A549 (cell line): ENCODE measurements at regions not wholly inside any gene's neighbourhood (a gene's known extent, or its start where the extent isn't known, plus 50 kb on each side); places are given as distances from the start of the nearest gene placed in this dataset.

Experiments used
- CTCF ChIP-seq: fragments of >200 bp; sonication (Bioruptor Twin); formaldehyde crosslinking; IDR thresholded peaks from 3 replicates; pipeline ENCODE4 v1.5.1; 2016
- HDAC2 ChIP-seq: fragments of 200-600 bp; sonication (generic); IDR thresholded peaks from 2 replicates; pipeline ENCODE4 v1.6.1; 2016
- RAD21 ChIP-seq, 2 experiments: fragments of >200 bp in 1 of 2; sonication (Bioruptor Twin) in 1 of 2; formaldehyde crosslinking in 1 of 2; IDR thresholded peaks in 1 of 2; conservative IDR thresholded peaks in 1 of 2; 2 replicates in 1 of 2; 3 replicates in 1 of 2; pipeline ENCODE4 v1.6.1; 2012 to 2018; ENCODE audit warnings: inconsistent platforms in 1 of 2
- REST ChIP-seq: fragments of 200-600 bp; sonication (generic); IDR thresholded peaks from 2 replicates; pipeline ENCODE4 v1.6.1; 2016; ENCODE audit warnings: antibody characterized with exemption, mild to moderate bottlenecking, moderate library complexity

GRCh38 chrX:39787999-39788398 is 309.8 kb downstream of the BCOR start:
- TF ChIP-seq CTCF (no peak), REST (no peak), RAD21 (conservative IDR thresholded peaks at IDR 0.05 in 1 of 2, IDR thresholded peaks at IDR 0.05 in 1 of 2) (no peak), HDAC2 (no peak)
